HCT116 (cell line): ENCODE measurements at regions not wholly inside any gene's neighbourhood (a gene's known extent, or its start where the extent isn't known, plus 50 kb on each side); places are given as distances from the start of the nearest gene placed in this dataset.
"Not testable (repeated sequence)": the region's sequence is repeated elsewhere in the genome, so short reads cannot be mapped to it uniquely, and the experiment has no call there.

Experiments
- ATAC-seq: fragments of 200-7000 bp; cut with Tn5 transposase; 2 replicates; pipeline ENCODE4 v1.9.1; 2020; ENCODE audit warnings: mild to moderate bottlenecking, moderate library complexity
- BruUV-seq: library from RNA; stranded (reverse); fragments of 400-500 nt; replicated peaks from 2 replicates; lab custom pipeline; 2021; lab: Mats Ljungman, UMichigan
- CTCF ChIA-PET: fragments of 300-600 bp; sonication (Branson Sonifier 250); formaldehyde crosslinking; loops from one replicate; lab custom pipeline; 2021; ENCODE audit warnings: antibody characterized with exemption; lab: Charles Lee
- POLR2A ChIA-PET: fragments of 300-600, 350-600 bp; sonication (Branson Sonifier 250); formaldehyde crosslinking; loops from one replicate; lab custom pipeline; 2021; ENCODE audit warnings: antibody characterized with exemption; lab: Charles Lee
- RAD21 ChIA-PET, 2 experiments: fragments of 300-600 bp; sonication (Branson Sonifier 250); formaldehyde crosslinking; loops; one replicate each; lab custom pipeline; 2023; ENCODE audit warnings: low total read pairs in 2 of 2; ENCODE audit not compliant: uncharacterized antibody in 2 of 2, unreplicated experiment in 2 of 2, low non-redundant PET in 1 of 2; lab: Charles Lee
- DNase-seq: peaks from one replicate; pipeline ENCODE4 v3.0.0-alpha.2; 2010; ENCODE audit warnings: low read depth, low spot score
- H2AFZ ChIP-seq: fragments of 200-600 bp; shearing (Covaris generic), sonication (generic); 2 replicates; pipeline ENCODE4 v1.6.1; 2017; ENCODE audit warnings: low read depth, mixed run types, mixed read lengths, antibody characterized with exemption, low read length; ENCODE audit not compliant: poor library complexity, severe bottlenecking
- H3K27ac ChIP-seq: 2 replicates; pipeline ENCODE4 v1.5.1; 2012; ENCODE audit warnings: low read depth, low read length
- H3K27me3 ChIP-seq: fragments of 200-600 bp; sonication (generic); 2 replicates; pipeline ENCODE4 v1.6.1; 2016; ENCODE audit warnings: mixed run types, low read length, mixed read lengths; ENCODE audit not compliant: insufficient read depth
- H3K36me3 ChIP-seq, 2 experiments: fragments of 200-500 bp in 1 of 2; fragments of 200-600 bp in 1 of 2; sonication (Bioruptor generic) in 1 of 2; sonication (generic) in 1 of 2; 2 replicates each; pipeline versions ENCODE4 v1.5.1 to v1.6.1; 2014 to 2016; ENCODE audit warnings: low read length in 2 of 2, inconsistent platforms in 1 of 2, mixed read lengths in 1 of 2, mixed run types in 1 of 2; ENCODE audit not compliant: insufficient read depth in 2 of 2, control insufficient read depth in 1 of 2
- H3K4me1 ChIP-seq, 2 experiments: fragments of 200-600 bp in 1 of 2; sonication (generic) in 1 of 2; 2 replicates each; pipeline versions ENCODE4 v1.5.1 to v1.6.1; 2012 to 2017; ENCODE audit warnings: low read length in 2 of 2, inconsistent platforms in 1 of 2, mild to moderate bottlenecking in 1 of 2, mixed read lengths in 1 of 2, mixed run types in 1 of 2, moderate library complexity in 1 of 2; ENCODE audit not compliant: insufficient read depth in 2 of 2, control insufficient read depth in 1 of 2
- H3K4me2 ChIP-seq: fragments of 200-600 bp; sonication (generic); 2 replicates; pipeline ENCODE4 v1.6.1; 2017; ENCODE audit warnings: mixed run types, low read length, mixed read lengths
- H3K4me3 ChIP-seq, 2 experiments: fragments of 200-600 bp in 1 of 2; sonication (generic) in 1 of 2; replicated peaks in 1 of 2; 2 replicates each; pipeline ENCODE4 v1.5.1; 2011 to 2016; ENCODE audit warnings: low read length in 2 of 2, control low read depth in 1 of 2, low read depth in 1 of 2, mild to moderate bottlenecking in 1 of 2, mixed read lengths in 1 of 2, mixed run types in 1 of 2
- H3K79me2 ChIP-seq: fragments of 200-600 bp; sonication (generic); 2 replicates; pipeline ENCODE4 v1.6.1; 2017; ENCODE audit warnings: mild to moderate bottlenecking, mixed run types, low read length, moderate library complexity, mixed read lengths; ENCODE audit not compliant: insufficient read depth
- H3K9ac ChIP-seq: fragments of 200-600 bp; sonication (generic); 2 replicates; pipeline ENCODE4 v1.6.1; 2016; ENCODE audit warnings: low read length, mixed read lengths
- H3K9me2 ChIP-seq: fragments of 200-600 bp; sonication (generic), shearing (Covaris generic); 2 replicates; pipeline ENCODE4 v1.6.1; 2017; ENCODE audit warnings: mixed run types, mild to moderate bottlenecking, moderate library complexity; ENCODE audit not compliant: insufficient read depth
- H3K9me3 ChIP-seq, 2 experiments: fragments of 200-500 bp in 1 of 2; fragments of 200-600 bp in 1 of 2; sonication (Bioruptor generic) in 1 of 2; sonication (generic) in 1 of 2; 2 replicates each; pipeline ENCODE4 v1.6.1; 2014 to 2017; ENCODE audit warnings: low read length in 2 of 2, mixed read lengths in 2 of 2, inconsistent platforms in 1 of 2, low read depth in 1 of 2, mild to moderate bottlenecking in 1 of 2, mixed run types in 1 of 2, moderate library complexity in 1 of 2; ENCODE audit not compliant: control insufficient read depth in 1 of 2, insufficient read depth in 1 of 2
- H4K20me1 ChIP-seq: fragments of 200-600 bp; sonication (generic), shearing (Covaris generic); 2 replicates; pipeline ENCODE4 v1.6.1; 2017; ENCODE audit warnings: mixed run types, mild to moderate bottlenecking, moderate library complexity; ENCODE audit not compliant: insufficient read depth
- SP1 ChIP-seq: IDR thresholded peaks from 2 replicates; pipeline ENCODE4 v1.6.1; 2012; ENCODE audit warnings: low read depth
- SRF ChIP-seq: IDR thresholded peaks from 2 replicates; pipeline ENCODE4 v1.6.1; 2012; ENCODE audit warnings: low read depth
- TCF7L2 ChIP-seq: IDR thresholded peaks from 2 replicates; pipeline ENCODE4 v1.7.0; 2011; ENCODE audit warnings: borderline replicate concordance, inconsistent platforms; ENCODE audit not compliant: insufficient read depth, insufficient read length; ENCODE audit errors: extremely low read depth
- YY1 ChIP-seq: IDR thresholded peaks from 2 replicates; pipeline ENCODE4 v1.6.1; 2011; ENCODE audit warnings: low read length, low read depth, moderate library complexity, mild to moderate bottlenecking; ENCODE audit not compliant: insufficient replicate concordance; ENCODE audit errors: extremely low read depth
- ZBTB33 ChIP-seq: IDR thresholded peaks from 2 replicates; pipeline ENCODE4 v1.6.1; 2011; ENCODE audit warnings: mild to moderate bottlenecking, low read length, moderate library complexity; ENCODE audit not compliant: insufficient replicate concordance; ENCODE audit errors: extremely low read depth
- intact Hi-C: fragments of 100-400 bp; cut with micrococcal nuclease; formaldehyde crosslinking; loops from 2 replicates; pipeline ENCODE4 v1.10.0; 2022

DNA sequence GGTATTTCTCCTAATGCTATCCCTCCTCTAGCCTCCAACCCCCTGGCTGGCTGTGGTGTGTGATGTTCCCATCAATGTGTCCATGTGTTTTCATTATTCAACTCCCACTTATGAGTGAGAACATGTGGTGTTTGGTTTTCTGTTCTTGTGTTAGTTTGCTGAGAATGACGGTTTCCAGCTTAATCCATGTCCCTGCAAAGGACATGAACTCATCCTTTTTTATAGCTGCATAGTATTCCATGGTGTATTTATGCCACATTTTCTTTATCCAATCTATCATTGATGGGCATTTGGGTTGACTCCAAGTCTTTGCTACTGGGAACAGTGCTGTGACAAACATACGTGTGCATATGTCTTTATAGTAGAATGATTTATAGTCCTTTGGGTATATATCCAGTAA is 204.4 kb upstream of the SSTR4 start:
- peaks cover 34% of the 10 kb centered on the region for H3K27me3 ChIP-seq
- H4K20me1 ChIP-seq, ATAC-seq, H3K9me3 ChIP-seq, intact Hi-C loops, CTCF ChIA-PET, H3K4me1 ChIP-seq, H3K36me3 ChIP-seq, H3K79me2 ChIP-seq, H3K9me2 ChIP-seq, H3K4me2 ChIP-seq, H3K4me3 ChIP-seq, H2AFZ ChIP-seq, DNase-seq, H3K27ac ChIP-seq, POLR2A ChIA-PET, H3K9ac ChIP-seq, RAD21 ChIA-PET, BruUV-seq: not testable (repeated sequence)

DNA sequence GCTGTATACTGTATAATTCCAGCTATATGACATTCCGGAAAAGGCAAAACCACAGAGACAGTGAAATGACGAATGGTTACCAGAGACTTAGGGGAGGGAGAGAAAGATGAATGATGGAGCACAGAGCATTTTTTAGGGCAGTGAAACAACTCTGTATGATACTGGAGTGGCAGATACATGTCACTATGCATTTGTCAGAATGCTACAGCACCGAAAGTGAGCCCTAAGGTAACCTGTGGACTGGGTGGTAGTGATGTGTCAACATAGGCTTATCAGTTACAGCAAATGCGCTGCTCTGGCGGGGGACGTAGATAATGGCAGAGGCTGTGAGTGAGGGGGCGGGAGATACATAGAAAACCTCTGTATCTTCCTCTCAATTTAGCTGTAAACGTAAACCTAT is 201.3 kb upstream of the SSTR4 start:
- peaks cover 23% of the 10 kb centered on the region for H3K27me3 ChIP-seq
- no peaks in the 10 kb centered on the region for H3K9me2 ChIP-seq
- CTCF ChIA-PET = interaction anchor here (1.2 kb wide), 1 partner anchor 18 kb away, joined by 3 read pairs; no protein-coding TSS in a partner anchor
- no peaks in the 10 kb centered on the region for H3K9me3 ChIP-seq
- H2AFZ ChIP-seq = no peak overlapping the region
- no peak overlapping the region for H3K4me3 ChIP-seq
- no TSS peak for BruUV-seq
- ATAC-seq = no peak
- TF ChIP-seq ZBTB33 (no peak), SP1 (no peak), TCF7L2 (no peak), SRF (no peak), YY1 (no peak)
- no peak overlapping the region for H3K4me2 ChIP-seq
- no peak overlapping the region for H3K9ac ChIP-seq
- H3K4me1 ChIP-seq = no peaks in the 10 kb centered on the region
- RAD21 ChIA-PET = no interaction called here
- no peak overlapping the region for H3K27ac ChIP-seq
- intact Hi-C loops = no loop called here
- no peak for DNase-seq
- no peaks in the 10 kb centered on the region for H3K79me2 ChIP-seq
- POLR2A ChIA-PET = no interaction called here
- H3K36me3 ChIP-seq = no peaks in the 10 kb centered on the region; a peak in 1 of 4 replicates
- no peaks in the 10 kb centered on the region for H4K20me1 ChIP-seq
